ENCODE measurements at regions not wholly inside any gene's neighbourhood (a gene's known extent, or its start where the extent isn't known, plus 50 kb on each side); places are given as distances from the start of the nearest gene placed in this dataset.

DNA sequence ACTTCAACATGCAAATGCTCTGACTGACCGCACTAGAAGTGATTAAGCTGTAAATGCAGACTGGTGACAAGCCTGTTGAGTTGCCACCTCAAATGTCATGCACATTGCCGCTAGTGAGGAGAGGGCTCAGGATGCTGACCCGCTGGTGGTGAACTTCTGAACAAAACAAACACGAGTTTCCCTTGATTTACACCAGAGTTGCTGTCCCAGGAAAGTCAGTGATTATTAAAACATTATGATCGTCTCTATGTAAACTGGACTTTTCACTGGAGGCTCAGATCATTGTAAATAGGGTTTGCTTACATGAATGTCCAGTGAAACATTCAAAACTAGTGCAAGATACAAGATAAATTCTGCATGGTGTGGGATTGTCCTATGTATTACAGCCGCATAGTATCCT is 420.1 kb downstream of the PREX1 start (continued):
- TF ChIP-seq ZNF124 (CRISPR knock-in tag; IDR thresholded peaks at IDR 0.05) (no peak), REL (CRISPR knock-in tag; conservative IDR thresholded peaks at IDR 0.05) (no peak), FOXM1 (CRISPR knock-in tag; IDR thresholded peaks at IDR 0.05) (no peak), RAD51 (IDR thresholded peaks at IDR 0.05; ENCODE audit: borderline replicate concordance) (no peak), TOE1 (CRISPR knock-in tag; IDR thresholded peaks at IDR 0.05) (no peak), ZNF225 (CRISPR knock-in tag; IDR thresholded peaks at IDR 0.05) (no peak), U2AF2 (IDR thresholded peaks at IDR 0.05; ENCODE audit: low read depth, low read length) (no peak), SNRNP70 (IDR thresholded peaks at IDR 0.05; ENCODE audit: low read depth, low read length) (no peak), ZNF350 (CRISPR knock-in tag; IDR thresholded peaks at IDR 0.05; ENCODE audit: borderline replicate concordance, low read depth) (no peak), CBX2 (IDR thresholded peaks at IDR 0.05; ENCODE audit: low read depth, low read length) (no peak), CBX2 (CRISPR knock-in tag; IDR thresholded peaks at IDR 0.05; ENCODE audit: low read depth) (no peak), SRSF4 (IDR thresholded peaks at IDR 0.05; ENCODE audit: low read depth, low read length, poor library complexity, severe bottlenecking) (no peak), ARNTL (CRISPR knock-in tag; IDR thresholded peaks at IDR 0.05) (no peak), MAFG (CRISPR knock-in tag; IDR thresholded peaks at IDR 0.05) (no peak), RARA (CRISPR knock-in tag; IDR thresholded peaks at IDR 0.05) (peak; percentile 62), HNRNPL (IDR thresholded peaks at IDR 0.05; ENCODE audit: low read depth, low read length) (no peak), ATF1 (CRISPR knock-in tag; IDR thresholded peaks at IDR 0.05) (no peak), SIX4 (CRISPR knock-in tag; IDR thresholded peaks at IDR 0.05) (no peak), ZNF883 (CRISPR knock-in tag; IDR thresholded peaks at IDR 0.05; ENCODE audit: not compliant biosample characterization) (no peak), RFX5 (IDR thresholded peaks at IDR 0.05; ENCODE audit: low read depth, low read length) (no peak), FOXA3 (CRISPR knock-in tag; IDR thresholded peaks at IDR 0.05) (peak; percentile 56), HOXA9 (CRISPR knock-in tag; IDR thresholded peaks at IDR 0.05; ENCODE audit: borderline replicate concordance) (no peak), SIN3A (IDR thresholded peaks at IDR 0.05; ENCODE audit: borderline replicate concordance, low read depth, low read length) (no peak)
- TF ChIP-seq, protein P1, sequence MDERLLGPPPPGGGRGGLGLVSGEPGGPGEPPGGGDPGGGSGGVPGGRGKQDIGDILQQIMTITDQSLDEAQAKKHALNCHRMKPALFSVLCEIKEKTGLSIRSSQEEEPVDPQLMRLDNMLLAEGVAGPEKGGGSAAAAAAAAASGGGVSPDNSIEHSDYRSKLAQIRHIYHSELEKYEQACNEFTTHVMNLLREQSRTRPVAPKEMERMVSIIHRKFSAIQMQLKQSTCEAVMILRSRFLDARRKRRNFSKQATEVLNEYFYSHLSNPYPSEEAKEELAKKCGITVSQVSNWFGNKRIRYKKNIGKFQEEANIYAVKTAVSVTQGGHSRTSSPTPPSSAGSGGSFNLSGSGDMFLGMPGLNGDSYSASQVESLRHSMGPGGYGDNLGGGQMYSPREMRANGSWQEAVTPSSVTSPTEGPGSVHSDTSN (CRISPR knock-in tag; IDR thresholded peaks at IDR 0.05), result no peak
- TF ChIP-seq, protein P2, sequence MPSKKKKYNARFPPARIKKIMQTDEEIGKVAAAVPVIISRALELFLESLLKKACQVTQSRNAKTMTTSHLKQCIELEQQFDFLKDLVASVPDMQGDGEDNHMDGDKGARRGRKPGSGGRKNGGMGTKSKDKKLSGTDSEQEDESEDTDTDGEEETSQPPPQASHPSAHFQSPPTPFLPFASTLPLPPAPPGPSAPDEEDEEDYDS (CRISPR knock-in tag; IDR thresholded peaks at IDR 0.05), result no peak
- TF ChIP-seq, protein P3, sequence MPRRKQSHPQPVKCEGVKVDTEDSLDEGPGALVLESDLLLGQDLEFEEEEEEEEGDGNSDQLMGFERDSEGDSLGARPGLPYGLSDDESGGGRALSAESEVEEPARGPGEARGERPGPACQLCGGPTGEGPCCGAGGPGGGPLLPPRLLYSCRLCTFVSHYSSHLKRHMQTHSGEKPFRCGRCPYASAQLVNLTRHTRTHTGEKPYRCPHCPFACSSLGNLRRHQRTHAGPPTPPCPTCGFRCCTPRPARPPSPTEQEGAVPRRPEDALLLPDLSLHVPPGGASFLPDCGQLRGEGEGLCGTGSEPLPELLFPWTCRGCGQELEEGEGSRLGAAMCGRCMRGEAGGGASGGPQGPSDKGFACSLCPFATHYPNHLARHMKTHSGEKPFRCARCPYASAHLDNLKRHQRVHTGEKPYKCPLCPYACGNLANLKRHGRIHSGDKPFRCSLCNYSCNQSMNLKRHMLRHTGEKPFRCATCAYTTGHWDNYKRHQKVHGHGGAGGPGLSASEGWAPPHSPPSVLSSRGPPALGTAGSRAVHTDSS (CRISPR knock-in tag; conservative IDR thresholded peaks at IDR 0.05), result no peak
- TF ChIP-seq, protein P4, sequence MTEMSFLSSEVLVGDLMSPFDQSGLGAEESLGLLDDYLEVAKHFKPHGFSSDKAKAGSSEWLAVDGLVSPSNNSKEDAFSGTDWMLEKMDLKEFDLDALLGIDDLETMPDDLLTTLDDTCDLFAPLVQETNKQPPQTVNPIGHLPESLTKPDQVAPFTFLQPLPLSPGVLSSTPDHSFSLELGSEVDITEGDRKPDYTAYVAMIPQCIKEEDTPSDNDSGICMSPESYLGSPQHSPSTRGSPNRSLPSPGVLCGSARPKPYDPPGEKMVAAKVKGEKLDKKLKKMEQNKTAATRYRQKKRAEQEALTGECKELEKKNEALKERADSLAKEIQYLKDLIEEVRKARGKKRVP (CRISPR knock-in tag; IDR thresholded peaks at IDR 0.05), result no peak
- TF ChIP-seq, protein P5, sequence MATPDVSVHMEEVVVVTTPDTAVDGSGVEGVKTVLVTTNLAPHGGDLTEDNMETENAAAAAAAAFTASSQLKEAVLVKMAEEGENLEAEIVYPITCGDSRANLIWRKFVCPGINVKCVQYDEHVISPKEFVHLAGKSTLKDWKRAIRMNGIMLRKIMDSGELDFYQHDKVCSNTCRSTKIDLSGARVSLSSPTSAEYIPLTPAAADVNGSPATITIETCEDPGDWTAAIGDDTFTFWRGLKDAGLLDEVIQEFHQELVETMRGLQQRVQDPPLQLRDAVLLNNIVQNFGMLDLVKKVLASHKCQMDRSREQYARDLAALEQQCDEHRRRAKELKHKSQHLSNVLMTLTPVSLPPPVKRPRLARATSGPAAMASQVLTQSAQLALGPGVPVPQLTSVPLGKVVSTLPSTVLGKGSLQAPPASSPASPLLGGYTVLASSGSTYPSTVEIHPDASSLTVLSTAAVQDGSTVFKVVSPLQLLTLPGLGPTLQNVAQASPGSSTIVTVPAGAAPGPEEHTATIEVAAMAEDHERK (CRISPR knock-in tag; IDR thresholded peaks at IDR 0.05; ENCODE audit: low read depth), result no peak
- TF ChIP-seq, protein P6, sequence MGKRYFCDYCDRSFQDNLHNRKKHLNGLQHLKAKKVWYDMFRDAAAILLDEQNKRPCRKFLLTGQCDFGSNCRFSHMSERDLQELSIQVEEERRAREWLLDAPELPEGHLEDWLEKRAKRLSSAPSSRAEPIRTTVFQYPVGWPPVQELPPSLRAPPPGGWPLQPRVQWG (CRISPR knock-in tag; IDR thresholded peaks at IDR 0.05; ENCODE audit: borderline replicate concordance, low read depth), result no peak
